ENCODE measurements at regions not wholly inside any gene's neighbourhood (a gene's known extent, or its start where the extent isn't known, plus 50 kb on each side); places are given as distances from the start of the nearest gene placed in this dataset.

GRCh38 chr6:94238868-94239267, 819.5 kb upstream of the EPHA7 start:
- Histone ChIP-seq H3K36me3 (no peaks in the 10 kb centered on the region), H3K27ac (no peak overlapping the region), H3K9me3 (no peaks in the 10 kb centered on the region), H3K4me3 (no peak overlapping the region), H3K27me3 (no peaks in the 10 kb centered on the region), H3K4me1 (ENCODE audit: insufficient read depth) (no peaks in the 10 kb centered on the region)
- DNase-seq: no peak
- WGBS, 3 donors: 44 to 61% (median 50%) methylated on average over 1 of the region's 1 CpG
- intact Hi-C loops (cut with DNase I): no loop called here
- TF ChIP-seq, protein P1, sequence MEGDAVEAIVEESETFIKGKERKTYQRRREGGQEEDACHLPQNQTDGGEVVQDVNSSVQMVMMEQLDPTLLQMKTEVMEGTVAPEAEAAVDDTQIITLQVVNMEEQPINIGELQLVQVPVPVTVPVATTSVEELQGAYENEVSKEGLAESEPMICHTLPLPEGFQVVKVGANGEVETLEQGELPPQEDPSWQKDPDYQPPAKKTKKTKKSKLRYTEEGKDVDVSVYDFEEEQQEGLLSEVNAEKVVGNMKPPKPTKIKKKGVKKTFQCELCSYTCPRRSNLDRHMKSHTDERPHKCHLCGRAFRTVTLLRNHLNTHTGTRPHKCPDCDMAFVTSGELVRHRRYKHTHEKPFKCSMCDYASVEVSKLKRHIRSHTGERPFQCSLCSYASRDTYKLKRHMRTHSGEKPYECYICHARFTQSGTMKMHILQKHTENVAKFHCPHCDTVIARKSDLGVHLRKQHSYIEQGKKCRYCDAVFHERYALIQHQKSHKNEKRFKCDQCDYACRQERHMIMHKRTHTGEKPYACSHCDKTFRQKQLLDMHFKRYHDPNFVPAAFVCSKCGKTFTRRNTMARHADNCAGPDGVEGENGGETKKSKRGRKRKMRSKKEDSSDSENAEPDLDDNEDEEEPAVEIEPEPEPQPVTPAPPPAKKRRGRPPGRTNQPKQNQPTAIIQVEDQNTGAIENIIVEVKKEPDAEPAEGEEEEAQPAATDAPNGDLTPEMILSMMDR (IDR thresholded peaks at IDR 0.05): no peak
- TF ChIP-seq POLR2A (IDR thresholded peaks at IDR 0.05) (no peak), EP300 (IDR thresholded peaks at IDR 0.05) (no peak)

- Histone ChIP-seq H3K36me3 (no peaks in the 10 kb centered on the region), H3K4me1 (ENCODE audit: insufficient read depth) (no peaks in the 10 kb centered on the region), H3K9me3 (no peaks in the 10 kb centered on the region), H3K4me3 (no peak overlapping the region), H3K27me3 (no peaks in the 10 kb centered on the region), H3K27ac (no peak overlapping the region)
- TF ChIP-seq, protein P1 (IDR thresholded peaks at IDR 0.05): no peak
- TF ChIP-seq EP300 (IDR thresholded peaks at IDR 0.05): no peak
- TF ChIP-seq POLR2A (IDR thresholded peaks at IDR 0.05): no peak
- WGBS, 3 donors: 47 to 68% (median 47%) methylated on average over 4 of the region's 4 CpGs
- intact Hi-C loops (cut with DNase I): no loop called here
- DNase-seq: no peak
Observed at GRCh38 chr6:94227741-94228140, 808.4 kb upstream of the EPHA7 start.

GRCh38 chr6:94217836-94218235, 798.5 kb upstream of the EPHA7 start:
- H3K27me3 ChIP-seq: no peaks in the 10 kb centered on the region
- intact Hi-C loops (cut with DNase I): no loop called here
- DNase-seq: no peak
- no peaks in the 10 kb centered on the region for H3K9me3 ChIP-seq
- WGBS, 3 donors: 11 to 13% (median 13%) methylated on average over 2 of the region's 2 CpGs
- H3K4me3 ChIP-seq: no peak overlapping the region
- H3K4me1 ChIP-seq (ENCODE audit: insufficient read depth): no peaks in the 10 kb centered on the region
- H3K36me3 ChIP-seq: no peaks in the 10 kb centered on the region
- H3K27ac ChIP-seq: no peak overlapping the region
- TF ChIP-seq EP300 (IDR thresholded peaks at IDR 0.05) (no peak), POLR2A (IDR thresholded peaks at IDR 0.05) (no peak)
- TF ChIP-seq, protein P1 (IDR thresholded peaks at IDR 0.05): no peak

- Histone ChIP-seq H3K27ac (no peak overlapping the region), H3K27me3 (no peaks in the 10 kb centered on the region), H3K9me3 (no peaks in the 10 kb centered on the region), H3K36me3 (no peaks in the 10 kb centered on the region), H3K4me1 (ENCODE audit: insufficient read depth) (no peaks in the 10 kb centered on the region), H3K4me3 (no peak overlapping the region)
- 84 to 90% (median 89%) methylated on average over 1 of the region's 1 CpG for WGBS, 3 donors
- intact Hi-C loops (cut with DNase I): no loop called here
- DNase-seq: no peak
- TF ChIP-seq EP300 (IDR thresholded peaks at IDR 0.05) (no peak), POLR2A (IDR thresholded peaks at IDR 0.05) (no peak)
- TF ChIP-seq, protein P1 (IDR thresholded peaks at IDR 0.05): no peak
Observed at GRCh38 chr6:94215552-94215951, 796.2 kb upstream of the EPHA7 start.

- WGBS, 3 donors: 22 to 46% (median 36%) methylated on average over 2 of the region's 2 CpGs
- no peak for DNase-seq
- TF ChIP-seq, protein P1 (IDR thresholded peaks at IDR 0.05): no peak
- no peak for TF ChIP-seq EP300 (IDR thresholded peaks at IDR 0.05)
- no peak for TF ChIP-seq POLR2A (IDR thresholded peaks at IDR 0.05)
Observed at GRCh38 chr6:94213226-94213625, 793.9 kb upstream of the EPHA7 start.

More at GRCh38 chr6:94213226-94213625, 793.9 kb upstream of the EPHA7 start:
- Histone ChIP-seq H3K27ac (no peak overlapping the region), H3K4me3 (no peak overlapping the region), H3K27me3 (no peaks in the 10 kb centered on the region), H3K9me3 (no peaks in the 10 kb centered on the region), H3K4me1 (ENCODE audit: insufficient read depth) (no peaks in the 10 kb centered on the region), H3K36me3 (no peaks in the 10 kb centered on the region)
- intact Hi-C loops (cut with DNase I): no loop called here

Data from ovary (tissue), 7 donors.